ENCODE measurements at regions not wholly inside any gene's neighbourhood (a gene's known extent, or its start where the extent isn't known, plus 50 kb on each side); places are given as distances from the start of the nearest gene placed in this dataset.

- no peak overlapping the region for H3K27ac ChIP-seq
- no peaks in the 10 kb centered on the region for H3K9me3 ChIP-seq
- H3K4me1 ChIP-seq, result no peaks in the 10 kb centered on the region
- TF ChIP-seq CTCF (IDR thresholded peaks at IDR 0.05) (no peak), POLR2A (IDR thresholded peaks at IDR 0.05) (no peak)
- no peak for DNase-seq
- H3K27me3 ChIP-seq, result no peaks in the 10 kb centered on the region
- H3K36me3 ChIP-seq, result peaks cover 0 to 3% (median 0%) of the 10 kb centered on the region in 3 donors
- H3K4me3 ChIP-seq, result no peak overlapping the region
Observed at GRCh38 chr2:208830203-208830602, 423.6 kb downstream of the PTH2R start.

GRCh38 chr2:208847651-208848050 is 441.1 kb downstream of the PTH2R start:
- H3K9me3 ChIP-seq, result no peaks in the 10 kb centered on the region
- H3K36me3 ChIP-seq, result no peaks in the 10 kb centered on the region
- no peaks in the 10 kb centered on the region for H3K27me3 ChIP-seq
- TF ChIP-seq CTCF (IDR thresholded peaks at IDR 0.05) (no peak), POLR2A (IDR thresholded peaks at IDR 0.05) (no peak)
- H3K27ac ChIP-seq, result no peak overlapping the region
- H3K4me3 ChIP-seq, result no peak overlapping the region
- H3K4me1 ChIP-seq, result no peaks in the 10 kb centered on the region
- no peak for DNase-seq

GRCh38 chr2:208854717-208855116 is 448.1 kb downstream of the PTH2R start:
- Histone ChIP-seq H3K4me3 (no peak overlapping the region), H3K9me3 (no peaks in the 10 kb centered on the region), H3K27ac (no peak overlapping the region), H3K4me1 (no peaks in the 10 kb centered on the region), H3K27me3 (no peaks in the 10 kb centered on the region), H3K36me3 (no peaks in the 10 kb centered on the region)
- TF ChIP-seq POLR2A (IDR thresholded peaks at IDR 0.05) (no peak), CTCF (IDR thresholded peaks at IDR 0.05) (no peak)
- no peak for DNase-seq

GRCh38 chr2:208867374-208867773 is 460.8 kb downstream of the PTH2R start:
- Histone ChIP-seq H3K27ac (no peak overlapping the region), H3K4me1 (no peaks in the 10 kb centered on the region), H3K9me3 (peaks cover 0 to 3% (median 0%) of the 10 kb centered on the region in 4 donors), H3K4me3 (no peak overlapping the region), H3K36me3 (no peaks in the 10 kb centered on the region), H3K27me3 (no peaks in the 10 kb centered on the region)
- DNase-seq, result no peak
- TF ChIP-seq CTCF (IDR thresholded peaks at IDR 0.05) (no peak), POLR2A (IDR thresholded peaks at IDR 0.05) (no peak)

- H3K9me3 ChIP-seq, result no peaks in the 10 kb centered on the region
Observed at GRCh38 chr2:208872591-208872990, 466.0 kb downstream of the PTH2R start.

More at GRCh38 chr2:208872591-208872990, 466.0 kb downstream of the PTH2R start:
- no peak for DNase-seq
- H3K4me1 ChIP-seq, result no peaks in the 10 kb centered on the region
- no peak overlapping the region for H3K4me3 ChIP-seq
- no peak for TF ChIP-seq POLR2A (IDR thresholded peaks at IDR 0.05)
- TF ChIP-seq CTCF (IDR thresholded peaks at IDR 0.05), result no peak
- H3K27ac ChIP-seq, result no peak overlapping the region
- no peaks in the 10 kb centered on the region for H3K27me3 ChIP-seq
- H3K36me3 ChIP-seq, result no peaks in the 10 kb centered on the region

All from Peyer's patch (tissue), 4 donors.